ENCODE measurements at regions not wholly inside any gene's neighbourhood (a gene's known extent, or its start where the extent isn't known, plus 50 kb on each side); places are given as distances from the start of the nearest gene placed in this dataset.

DNA sequence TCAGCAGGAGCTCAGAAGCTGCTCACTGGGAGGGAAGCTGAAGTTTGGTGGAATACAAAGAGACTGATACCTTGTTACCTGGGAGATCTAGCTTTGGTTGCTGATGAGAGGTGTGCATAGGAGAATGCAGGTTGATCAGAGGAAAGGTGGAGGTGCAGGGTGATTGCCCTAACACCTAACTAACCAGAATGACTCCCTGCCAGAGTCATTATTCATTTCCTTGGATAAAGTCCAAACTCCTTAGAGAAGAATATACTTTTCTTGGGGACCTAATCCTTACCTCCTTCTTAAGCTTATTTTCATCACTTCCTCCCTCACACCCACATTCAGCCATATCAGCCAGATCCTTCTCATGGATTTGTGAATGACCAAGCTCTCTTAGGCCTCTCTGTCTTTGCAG, 814.2 kb upstream of the TENM4 start:
- H3K4me3 ChIP-seq = no peak overlapping the region
- no peak overlapping the region for H2AFZ ChIP-seq
- no peaks in the 10 kb centered on the region for H3K79me2 ChIP-seq
- no peaks in the 10 kb centered on the region for H3K4me1 ChIP-seq (ENCODE audit: insufficient read depth)
- DNase-seq (ENCODE audit: low spot score) = no peak
- no peaks in the 10 kb centered on the region for H4K20me1 ChIP-seq (ENCODE audit: insufficient read depth, poor library complexity, severe bottlenecking)
- no peaks in the 10 kb centered on the region for H3K9me3 ChIP-seq (ENCODE audit: low read depth)
- H3K4me2 ChIP-seq = no peak overlapping the region
- H3K27ac ChIP-seq = no peak overlapping the region
- H3K9me2 ChIP-seq (replicated peaks; ENCODE audit: insufficient read depth) = no peaks in the 10 kb centered on the region
- TF ChIP-seq EZH2phosphoT487 (IDR thresholded peaks at IDR 0.05; ENCODE audit: low read depth, severe bottlenecking, unreplicated experiment) (no peak), EZH2 (IDR thresholded peaks at IDR 0.05; ENCODE audit: borderline replicate concordance) (no peak)
- TF ChIP-seq, protein P1, sequence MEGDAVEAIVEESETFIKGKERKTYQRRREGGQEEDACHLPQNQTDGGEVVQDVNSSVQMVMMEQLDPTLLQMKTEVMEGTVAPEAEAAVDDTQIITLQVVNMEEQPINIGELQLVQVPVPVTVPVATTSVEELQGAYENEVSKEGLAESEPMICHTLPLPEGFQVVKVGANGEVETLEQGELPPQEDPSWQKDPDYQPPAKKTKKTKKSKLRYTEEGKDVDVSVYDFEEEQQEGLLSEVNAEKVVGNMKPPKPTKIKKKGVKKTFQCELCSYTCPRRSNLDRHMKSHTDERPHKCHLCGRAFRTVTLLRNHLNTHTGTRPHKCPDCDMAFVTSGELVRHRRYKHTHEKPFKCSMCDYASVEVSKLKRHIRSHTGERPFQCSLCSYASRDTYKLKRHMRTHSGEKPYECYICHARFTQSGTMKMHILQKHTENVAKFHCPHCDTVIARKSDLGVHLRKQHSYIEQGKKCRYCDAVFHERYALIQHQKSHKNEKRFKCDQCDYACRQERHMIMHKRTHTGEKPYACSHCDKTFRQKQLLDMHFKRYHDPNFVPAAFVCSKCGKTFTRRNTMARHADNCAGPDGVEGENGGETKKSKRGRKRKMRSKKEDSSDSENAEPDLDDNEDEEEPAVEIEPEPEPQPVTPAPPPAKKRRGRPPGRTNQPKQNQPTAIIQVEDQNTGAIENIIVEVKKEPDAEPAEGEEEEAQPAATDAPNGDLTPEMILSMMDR (IDR thresholded peaks at IDR 0.05; ENCODE audit: poor library complexity) = no peak
- no peaks in the 10 kb centered on the region for H3K36me3 ChIP-seq (replicated peaks; ENCODE audit: insufficient read depth, low read depth)
- no peaks in the 10 kb centered on the region for H3K27me3 ChIP-seq

DNA sequence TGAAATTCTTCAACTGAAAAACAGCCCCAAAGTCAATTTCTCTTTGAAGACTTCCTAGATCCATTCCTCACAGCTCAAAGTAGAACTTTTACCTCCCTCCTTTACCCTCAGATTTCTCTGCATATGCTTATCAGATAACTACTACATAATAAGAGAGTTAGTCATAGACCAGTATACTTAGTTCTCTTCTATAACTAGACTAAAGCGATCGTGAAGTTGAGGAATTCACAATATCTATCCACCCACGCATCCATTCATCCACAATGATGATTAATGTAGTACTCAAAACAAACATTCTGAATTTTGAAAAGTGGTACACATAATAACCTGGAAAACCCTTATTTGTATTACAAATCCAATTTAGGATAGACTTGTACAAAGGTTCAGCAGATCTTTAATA, 800.9 kb upstream of the TENM4 start:
- no peaks in the 10 kb centered on the region for H4K20me1 ChIP-seq (ENCODE audit: insufficient read depth, poor library complexity, severe bottlenecking)

DNA sequence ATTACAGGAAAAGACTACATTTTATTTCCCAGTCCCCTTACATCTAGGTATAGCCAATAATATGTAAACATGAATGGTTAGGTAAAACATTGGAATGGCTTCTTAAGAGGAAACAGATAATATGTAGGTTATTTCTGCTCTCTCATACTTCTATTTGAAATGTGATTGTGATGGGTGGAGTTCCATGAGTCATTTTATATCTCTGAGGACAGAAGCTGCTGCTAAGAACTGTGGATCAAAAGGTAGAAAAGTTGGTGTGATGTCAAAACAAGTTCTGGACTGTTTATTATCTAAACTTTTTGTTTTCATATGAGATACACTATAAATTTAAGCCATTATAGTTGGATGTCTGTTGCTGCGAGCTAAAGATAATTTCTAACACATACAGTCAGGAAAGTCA, 799.4 kb upstream of the TENM4 start:
- H3K27ac ChIP-seq = no peak overlapping the region
- H2AFZ ChIP-seq = no peak overlapping the region
- H3K9me2 ChIP-seq (replicated peaks; ENCODE audit: insufficient read depth) = no peaks in the 10 kb centered on the region
- H3K4me2 ChIP-seq = no peak overlapping the region
- no peaks in the 10 kb centered on the region for H4K20me1 ChIP-seq (ENCODE audit: insufficient read depth, poor library complexity, severe bottlenecking)
- TF ChIP-seq EZH2phosphoT487 (IDR thresholded peaks at IDR 0.05; ENCODE audit: low read depth, severe bottlenecking, unreplicated experiment) (no peak), EZH2 (IDR thresholded peaks at IDR 0.05; ENCODE audit: borderline replicate concordance) (no peak)
- TF ChIP-seq, protein P1 (IDR thresholded peaks at IDR 0.05; ENCODE audit: poor library complexity) = no peak
- H3K4me1 ChIP-seq (ENCODE audit: insufficient read depth) = no peaks in the 10 kb centered on the region
- H3K9me3 ChIP-seq (ENCODE audit: low read depth) = no peaks in the 10 kb centered on the region
- H3K36me3 ChIP-seq (replicated peaks; ENCODE audit: insufficient read depth, low read depth) = no peaks in the 10 kb centered on the region
- H3K4me3 ChIP-seq = no peak overlapping the region
- no peak for DNase-seq (ENCODE audit: low spot score)
- no peaks in the 10 kb centered on the region for H3K27me3 ChIP-seq
- 88% methylated on average over 1 of the region's 1 CpG for WGBS (ENCODE audit: low lambda C conversion rate, missing lambda C conversion rate)
- H3K79me2 ChIP-seq = no peaks in the 10 kb centered on the region

More for the DNA sequence above, 800.9 kb upstream of the TENM4 start:
- TF ChIP-seq, protein P1 (IDR thresholded peaks at IDR 0.05; ENCODE audit: poor library complexity) = no peak
- TF ChIP-seq EZH2phosphoT487 (IDR thresholded peaks at IDR 0.05; ENCODE audit: low read depth, severe bottlenecking, unreplicated experiment) (no peak), EZH2 (IDR thresholded peaks at IDR 0.05; ENCODE audit: borderline replicate concordance) (no peak)
- no peaks in the 10 kb centered on the region for H3K9me3 ChIP-seq (ENCODE audit: low read depth)
- WGBS (ENCODE audit: low lambda C conversion rate, missing lambda C conversion rate) = 81% methylated on average over 3 of the region's 3 CpGs
- no peaks in the 10 kb centered on the region for H3K36me3 ChIP-seq (replicated peaks; ENCODE audit: insufficient read depth, low read depth)
- no peaks in the 10 kb centered on the region for H3K9me2 ChIP-seq (replicated peaks; ENCODE audit: insufficient read depth)
- no peaks in the 10 kb centered on the region for H3K79me2 ChIP-seq
- H2AFZ ChIP-seq = no peak overlapping the region
- no peaks in the 10 kb centered on the region for H3K27me3 ChIP-seq
- H3K4me1 ChIP-seq (ENCODE audit: insufficient read depth) = no peaks in the 10 kb centered on the region
- H3K4me2 ChIP-seq = no peak overlapping the region
- DNase-seq (ENCODE audit: low spot score) = no peak
- no peak overlapping the region for H3K27ac ChIP-seq
- no peak overlapping the region for H3K4me3 ChIP-seq

DNA sequence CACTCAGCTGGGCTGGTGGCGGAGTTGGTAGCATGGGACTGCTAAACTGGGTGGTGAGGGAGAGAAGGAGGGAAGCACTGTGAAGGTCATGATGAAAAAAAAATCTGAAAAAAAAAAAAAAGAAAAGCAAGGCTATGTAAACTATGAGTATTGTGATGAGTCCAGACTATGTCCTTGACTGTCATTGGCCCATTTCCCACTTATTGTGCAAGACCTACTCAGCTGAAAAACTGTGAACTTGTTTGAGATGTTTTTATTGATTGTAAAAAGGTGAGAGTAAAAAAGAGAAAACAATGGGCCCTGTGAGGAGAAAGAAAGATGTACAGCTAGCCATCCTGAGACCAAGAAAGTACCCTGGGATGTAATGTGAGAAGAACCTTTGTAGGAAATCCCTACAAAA, 798.4 kb upstream of the TENM4 start:
- Histone ChIP-seq H3K9me3 (ENCODE audit: low read depth) (no peaks in the 10 kb centered on the region), H3K4me2 (no peak overlapping the region), H3K27me3 (no peaks in the 10 kb centered on the region), H3K4me1 (ENCODE audit: insufficient read depth) (no peaks in the 10 kb centered on the region), H4K20me1 (ENCODE audit: insufficient read depth, poor library complexity, severe bottlenecking) (no peaks in the 10 kb centered on the region), H3K27ac (no peak overlapping the region), H2AFZ (no peak overlapping the region), H3K4me3 (no peak overlapping the region), H3K36me3 (replicated peaks; ENCODE audit: insufficient read depth, low read depth) (no peaks in the 10 kb centered on the region), H3K9me2 (replicated peaks; ENCODE audit: insufficient read depth) (no peaks in the 10 kb centered on the region), H3K79me2 (no peaks in the 10 kb centered on the region)
- peak; percentile 9 for DNase-seq (ENCODE audit: low spot score)
- no peak for TF ChIP-seq EZH2phosphoT487 (IDR thresholded peaks at IDR 0.05; ENCODE audit: low read depth, severe bottlenecking, unreplicated experiment)
- no peak for TF ChIP-seq EZH2 (IDR thresholded peaks at IDR 0.05; ENCODE audit: borderline replicate concordance)
- TF ChIP-seq, protein P1 (IDR thresholded peaks at IDR 0.05; ENCODE audit: poor library complexity) = no peak
- WGBS (ENCODE audit: low lambda C conversion rate, missing lambda C conversion rate) = 100% methylated on average over 1 of the region's 1 CpG
